ENCODE measurements at regions not wholly inside any gene's neighbourhood (a gene's known extent, or its start where the extent isn't known, plus 50 kb on each side); places are given as distances from the start of the nearest gene placed in this dataset.
A peak's percentile ranks its signal among the peaks of the same experiment; 100 is the strongest.

- no CpG with 5 or more reads among the region's 3 CpGs for WGBS (ENCODE audit: insufficient coverage)
- no peaks in the 10 kb centered on the region for H3K27me3 ChIP-seq (ENCODE audit: control insufficient read depth, insufficient read depth, low read length)
- H3K4me1 ChIP-seq (ENCODE audit: control insufficient read depth, insufficient read depth, low read length), result no peaks in the 10 kb centered on the region
- no peak for DNase-seq (ENCODE audit: low read depth in 4 of 6, low spot score in 6 of 6)
- no peak overlapping the region for H3K4me3 ChIP-seq (ENCODE audit: low read depth, low read length)
- H3K9me3 ChIP-seq (ENCODE audit: control insufficient read depth, insufficient read depth, low read length), result no peaks in the 10 kb centered on the region
- H3K27ac ChIP-seq (ENCODE audit: low read depth, low read length), result no peak overlapping the region
- H3K36me3 ChIP-seq (ENCODE audit: control insufficient read depth, insufficient read depth, low read length), result no peaks in the 10 kb centered on the region
Observed at GRCh38 chr14:85223667-85224066, 306.3 kb upstream of the FLRT2 start.

DNA sequence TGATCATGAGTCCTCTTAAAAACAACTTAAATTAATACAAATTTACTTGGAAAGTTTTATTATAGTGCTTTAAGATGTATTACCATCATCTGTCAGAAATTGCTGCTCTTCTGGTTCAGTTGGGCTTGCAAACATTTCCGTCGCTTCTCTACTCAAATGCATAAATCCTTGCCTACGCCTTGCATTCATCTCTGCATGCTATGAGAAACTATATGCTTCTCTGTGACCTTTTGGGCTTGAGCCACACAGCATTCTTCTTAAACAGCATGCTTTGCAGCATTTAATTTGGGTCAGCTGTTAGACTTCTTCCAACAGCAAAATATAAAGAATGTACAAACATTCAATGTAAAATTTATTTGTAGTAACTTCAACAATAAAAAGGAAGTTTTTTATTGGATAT, 305.7 kb upstream of the FLRT2 start:
- H3K27ac ChIP-seq (ENCODE audit: low read depth, low read length), result no peak overlapping the region
- H3K4me1 ChIP-seq (ENCODE audit: control insufficient read depth, insufficient read depth, low read length), result no peaks in the 10 kb centered on the region
- WGBS (ENCODE audit: insufficient coverage), result 80% methylated on average over 2 of the region's 3 CpGs
- no peaks in the 10 kb centered on the region for H3K9me3 ChIP-seq (ENCODE audit: control insufficient read depth, insufficient read depth, low read length)
- no peak overlapping the region for H3K4me3 ChIP-seq (ENCODE audit: low read depth, low read length)
- DNase-seq (ENCODE audit: low read depth in 4 of 6, low spot score in 6 of 6), result no peak
- no peaks in the 10 kb centered on the region for H3K27me3 ChIP-seq (ENCODE audit: control insufficient read depth, insufficient read depth, low read length)
- no peaks in the 10 kb centered on the region for H3K36me3 ChIP-seq (ENCODE audit: control insufficient read depth, insufficient read depth, low read length)

- WGBS (ENCODE audit: insufficient coverage), result 89% methylated on average over 12 of the region's 12 CpGs
- no peak overlapping the region for H3K4me3 ChIP-seq (ENCODE audit: low read depth, low read length)
- no peak overlapping the region for H3K27ac ChIP-seq (ENCODE audit: low read depth, low read length)
- DNase-seq (ENCODE audit: low read depth in 4 of 6, low spot score in 6 of 6), result no peak
- no peaks in the 10 kb centered on the region for H3K36me3 ChIP-seq (ENCODE audit: control insufficient read depth, insufficient read depth, low read length)
- no peaks in the 10 kb centered on the region for H3K9me3 ChIP-seq (ENCODE audit: control insufficient read depth, insufficient read depth, low read length)
- no peaks in the 10 kb centered on the region for H3K27me3 ChIP-seq (ENCODE audit: control insufficient read depth, insufficient read depth, low read length)
- H3K4me1 ChIP-seq (ENCODE audit: control insufficient read depth, insufficient read depth, low read length), result no peaks in the 10 kb centered on the region
Observed at GRCh38 chr14:85233756-85234155, 296.2 kb upstream of the FLRT2 start.

DNA sequence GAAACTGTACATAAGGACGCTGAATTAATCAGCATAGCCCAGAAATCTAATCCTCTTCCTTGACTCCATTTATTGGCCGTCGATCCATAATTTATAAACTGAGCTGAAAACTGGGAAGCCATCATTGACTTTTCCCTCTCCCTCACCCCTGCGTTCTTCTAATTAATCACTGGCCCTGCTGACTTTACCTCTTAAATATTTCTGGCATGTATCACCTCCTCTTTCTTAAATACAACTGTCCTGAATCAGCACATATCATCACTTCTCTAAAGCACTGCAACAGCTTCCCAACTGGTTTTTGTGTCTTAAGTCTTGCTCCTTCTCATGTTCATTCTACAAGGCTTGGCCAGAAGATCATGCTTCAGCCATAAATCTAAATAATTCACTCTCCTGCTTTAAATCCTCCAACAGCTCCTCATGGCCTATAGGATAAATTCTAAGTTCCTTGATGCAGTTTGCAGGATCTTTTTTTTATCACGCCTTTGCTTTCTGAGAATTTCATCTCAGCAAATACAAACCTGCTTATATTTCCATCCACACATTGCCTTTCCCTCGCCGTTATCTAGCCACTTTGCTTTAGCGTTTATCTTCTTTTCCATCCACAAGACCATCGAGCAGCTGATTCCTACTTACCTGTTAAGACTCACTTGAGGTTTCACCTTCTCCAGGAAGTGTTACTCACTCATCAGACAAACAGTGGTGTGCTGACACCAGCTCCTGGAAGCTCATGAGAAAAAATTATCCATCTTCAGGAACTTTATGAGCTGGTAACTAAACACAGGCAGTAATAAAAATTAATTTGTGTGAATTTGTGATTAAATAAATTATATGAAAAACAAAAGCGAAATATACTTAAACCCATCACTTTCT, 295.6 kb upstream of the FLRT2 start:
- no peak overlapping the region for H3K27ac ChIP-seq (ENCODE audit: low read depth, low read length)
- no peak overlapping the region for H3K4me3 ChIP-seq (ENCODE audit: low read depth, low read length)
- H3K36me3 ChIP-seq (ENCODE audit: control insufficient read depth, insufficient read depth, low read length), result no peaks in the 10 kb centered on the region
- DNase-seq (ENCODE audit: low read depth in 4 of 6, low spot score in 6 of 6), result no peak
- no peaks in the 10 kb centered on the region for H3K4me1 ChIP-seq (ENCODE audit: control insufficient read depth, insufficient read depth, low read length)
- 96% methylated on average over 7 of the region's 10 CpGs for WGBS (ENCODE audit: insufficient coverage)
- no peaks in the 10 kb centered on the region for H3K9me3 ChIP-seq (ENCODE audit: control insufficient read depth, insufficient read depth, low read length)
- no peaks in the 10 kb centered on the region for H3K27me3 ChIP-seq (ENCODE audit: control insufficient read depth, insufficient read depth, low read length)

DNA sequence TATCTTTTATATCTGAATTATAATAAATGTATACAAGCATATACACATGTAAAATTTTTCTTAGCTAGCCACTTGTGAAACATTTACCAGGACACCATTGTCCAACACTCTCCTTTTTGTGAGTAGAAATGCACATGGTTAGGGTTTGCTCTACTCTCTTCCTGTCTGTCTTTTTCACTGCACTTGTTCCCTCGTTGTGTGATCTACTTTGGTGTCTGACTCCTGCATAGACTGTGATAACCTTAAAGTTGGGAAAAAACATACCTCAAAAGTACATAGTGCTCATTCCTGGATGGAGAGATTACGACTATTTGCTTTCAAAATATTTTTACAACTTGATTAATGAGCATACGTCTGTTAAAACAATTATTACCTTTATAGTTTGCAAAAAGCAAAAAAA, 294.1 kb upstream of the FLRT2 start:
- Histone ChIP-seq H3K4me1 (ENCODE audit: control insufficient read depth, insufficient read depth, low read length) (no peaks in the 10 kb centered on the region), H3K36me3 (ENCODE audit: control insufficient read depth, insufficient read depth, low read length) (no peaks in the 10 kb centered on the region), H3K4me3 (ENCODE audit: low read depth, low read length) (no peak overlapping the region), H3K27me3 (ENCODE audit: control insufficient read depth, insufficient read depth, low read length) (no peaks in the 10 kb centered on the region), H3K9me3 (ENCODE audit: control insufficient read depth, insufficient read depth, low read length) (no peaks in the 10 kb centered on the region), H3K27ac (ENCODE audit: low read depth, low read length) (no peak overlapping the region)
- no CpG with 5 or more reads among the region's 3 CpGs for WGBS (ENCODE audit: insufficient coverage)
- no peak for DNase-seq (ENCODE audit: low read depth in 4 of 6, low spot score in 6 of 6)

GRCh38 chr14:85236296-85236695, 293.6 kb upstream of the FLRT2 start:
- H3K27me3 ChIP-seq (ENCODE audit: control insufficient read depth, insufficient read depth, low read length), result no peaks in the 10 kb centered on the region
- WGBS (ENCODE audit: insufficient coverage), result no CpG with 5 or more reads among the region's 1 CpG
- H3K9me3 ChIP-seq (ENCODE audit: control insufficient read depth, insufficient read depth, low read length), result no peaks in the 10 kb centered on the region
- no peak overlapping the region for H3K27ac ChIP-seq (ENCODE audit: low read depth, low read length)
- H3K36me3 ChIP-seq (ENCODE audit: control insufficient read depth, insufficient read depth, low read length), result no peaks in the 10 kb centered on the region
- DNase-seq (ENCODE audit: low read depth in 4 of 6, low spot score in 6 of 6), result no peak
- H3K4me1 ChIP-seq (ENCODE audit: control insufficient read depth, insufficient read depth, low read length), result no peaks in the 10 kb centered on the region
- H3K4me3 ChIP-seq (ENCODE audit: low read depth, low read length), result no peak overlapping the region

DNA sequence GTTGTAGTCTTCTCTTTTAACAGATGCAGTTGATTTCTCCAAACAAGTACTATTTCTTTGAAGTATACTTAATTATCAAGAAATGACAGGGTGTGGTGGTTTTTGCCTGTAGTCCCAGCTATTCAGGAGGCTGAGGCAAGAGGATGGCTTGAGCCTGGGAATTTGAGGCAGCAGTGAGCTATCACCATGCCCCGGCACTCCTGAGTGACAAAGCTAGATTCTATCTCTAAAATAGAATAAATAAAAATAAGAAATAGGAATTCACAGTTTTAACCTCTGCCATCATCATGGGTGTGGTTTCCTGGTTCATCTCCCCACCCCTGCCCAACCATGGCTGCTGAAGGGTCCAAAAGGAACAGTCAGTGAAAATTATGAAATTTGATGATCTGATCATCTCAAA, 290.2 kb upstream of the FLRT2 start:
- WGBS (ENCODE audit: insufficient coverage), result no CpG with 5 or more reads among the region's 1 CpG
- Histone ChIP-seq H3K36me3 (ENCODE audit: control insufficient read depth, insufficient read depth, low read length) (no peaks in the 10 kb centered on the region), H3K9me3 (ENCODE audit: control insufficient read depth, insufficient read depth, low read length) (no peaks in the 10 kb centered on the region), H3K27ac (ENCODE audit: low read depth, low read length) (no peak overlapping the region), H3K27me3 (ENCODE audit: control insufficient read depth, insufficient read depth, low read length) (no peaks in the 10 kb centered on the region), H3K4me1 (ENCODE audit: control insufficient read depth, insufficient read depth, low read length) (no peaks in the 10 kb centered on the region), H3K4me3 (ENCODE audit: low read depth, low read length) (no peak overlapping the region)
- no peak for DNase-seq (ENCODE audit: low read depth in 4 of 6, low spot score in 6 of 6)

DNA sequence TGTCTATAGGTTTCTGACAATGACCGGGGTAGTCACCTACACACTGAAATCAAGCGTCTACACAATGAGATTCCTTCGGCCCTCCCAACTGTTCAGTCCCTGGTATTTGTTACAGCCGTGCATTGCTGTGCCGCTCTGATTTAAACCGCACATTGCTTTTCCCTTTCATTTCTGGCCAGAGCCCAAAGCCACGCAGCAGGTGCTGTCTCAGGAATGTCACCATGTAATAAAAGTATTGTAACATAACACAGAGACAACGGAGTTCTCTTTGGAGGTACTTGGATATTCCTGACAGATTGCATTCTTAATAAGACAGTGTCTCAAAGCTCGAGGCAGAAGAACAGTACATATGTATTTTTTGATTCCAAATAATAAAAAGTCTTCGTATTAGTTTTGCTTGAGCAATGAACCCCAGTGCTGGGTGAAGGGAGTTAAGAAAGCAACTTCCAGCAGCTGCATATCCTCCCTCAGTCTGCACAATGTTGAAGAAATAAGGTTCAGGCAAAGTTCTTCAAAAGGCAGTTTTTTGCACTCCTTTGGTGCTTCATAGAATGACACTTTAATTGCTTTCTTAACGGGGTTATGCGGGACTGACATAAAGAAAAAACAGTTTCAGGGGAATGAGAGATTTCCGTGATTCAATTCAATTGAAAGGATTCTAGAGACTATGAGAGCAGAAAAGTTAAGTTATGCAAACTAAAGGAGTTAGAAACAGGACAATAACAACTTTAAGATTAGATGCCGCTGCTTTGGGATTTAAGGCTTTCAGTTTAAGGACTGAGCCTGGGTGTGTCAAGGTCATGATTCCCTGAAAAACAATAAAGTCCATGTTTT, 288.7 kb upstream of the FLRT2 start:
- 40% methylated on average over 8 of the region's 14 CpGs for WGBS (ENCODE audit: insufficient coverage)
- H3K9me3 ChIP-seq (ENCODE audit: control insufficient read depth, insufficient read depth, low read length), result no peaks in the 10 kb centered on the region
- H3K27me3 ChIP-seq (ENCODE audit: control insufficient read depth, insufficient read depth, low read length), result no peaks in the 10 kb centered on the region
- H3K4me1 ChIP-seq (ENCODE audit: control insufficient read depth, insufficient read depth, low read length), result no peaks in the 10 kb centered on the region
- H3K36me3 ChIP-seq (ENCODE audit: control insufficient read depth, insufficient read depth, low read length), result no peaks in the 10 kb centered on the region
- H3K27ac ChIP-seq (ENCODE audit: low read depth, low read length), result peak overlapping the region; percentile 4
- H3K4me3 ChIP-seq (ENCODE audit: low read depth, low read length), result no peak overlapping the region
- DNase-seq (ENCODE audit: low read depth in 4 of 6, low spot score in 6 of 6), result peak in 2 of 6 donors; percentile 54 to 73

DNA sequence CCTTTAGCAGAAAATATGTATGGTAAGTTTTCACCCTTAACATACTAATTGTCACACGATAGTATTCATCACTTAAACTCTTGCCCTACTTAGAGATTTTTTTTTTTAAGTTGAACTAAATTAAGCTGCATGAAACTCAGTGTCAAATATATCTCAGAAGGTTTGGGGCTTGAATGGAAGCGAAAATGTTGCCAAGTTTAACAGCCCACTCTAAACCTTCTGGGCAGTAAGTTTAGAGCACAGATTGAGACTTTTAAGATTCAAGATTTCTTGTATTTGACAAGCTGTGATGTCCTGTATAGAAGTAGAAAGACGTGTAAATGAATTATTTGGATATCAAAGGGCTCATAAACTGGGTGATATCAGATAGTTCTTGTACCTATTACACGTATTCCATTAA, 287.3 kb upstream of the FLRT2 start:
- Histone ChIP-seq H3K4me1 (ENCODE audit: control insufficient read depth, insufficient read depth, low read length) (no peaks in the 10 kb centered on the region), H3K36me3 (ENCODE audit: control insufficient read depth, insufficient read depth, low read length) (no peaks in the 10 kb centered on the region), H3K27me3 (ENCODE audit: control insufficient read depth, insufficient read depth, low read length) (no peaks in the 10 kb centered on the region), H3K27ac (ENCODE audit: low read depth, low read length) (no peak overlapping the region), H3K4me3 (ENCODE audit: low read depth, low read length) (no peak overlapping the region), H3K9me3 (ENCODE audit: control insufficient read depth, insufficient read depth, low read length) (no peaks in the 10 kb centered on the region)
- no CpG with 5 or more reads among the region's 4 CpGs for WGBS (ENCODE audit: insufficient coverage)
- DNase-seq (ENCODE audit: low read depth in 4 of 6, low spot score in 6 of 6), result peak in 1 of 6 donors; percentile 84
